HG03066 (cell line): ENCODE measurements at regions not wholly inside any gene's neighbourhood (a gene's known extent, or its start where the extent isn't known, plus 50 kb on each side); places are given as distances from the start of the nearest gene placed in this dataset.
"Not testable (repeated sequence)": the region's sequence is repeated elsewhere in the genome, so short reads cannot be mapped to it uniquely, and the experiment has no call there.

ENCODE experiments used
- ATAC-seq: cut with Tn5 transposase; IDR thresholded peaks from one replicate; pipeline ENCODE4 v1.9.1; 2021; ENCODE audit warnings: low read depth; ENCODE audit not compliant: unreplicated experiment

GRCh38 chr10:121352231-121352855 lies 245.9 kb downstream of the FGFR2 start:
- no peak for ATAC-seq

GRCh38 chr10:121355161-121355560 lies 243.1 kb downstream of the FGFR2 start:
- no peak for ATAC-seq

GRCh38 chr10:121356183-121356582 lies 242.1 kb downstream of the FGFR2 start:
- ATAC-seq = no peak

GRCh38 chr10:121357401-121357800 lies 240.8 kb downstream of the FGFR2 start:
- ATAC-seq = no peak

GRCh38 chr10:121362026-121362425 lies 236.2 kb downstream of the FGFR2 start:
- ATAC-seq = no peak

GRCh38 chr10:121365566-121365965 lies 232.7 kb downstream of the FGFR2 start:
- no peak for ATAC-seq

- no peak for ATAC-seq
Measured at GRCh38 chr10:121368347-121369025, 229.8 kb downstream of the FGFR2 start.

GRCh38 chr10:121369616-121370015 lies 228.6 kb downstream of the FGFR2 start:
- no peak for ATAC-seq

- no peak for ATAC-seq
Measured at GRCh38 chr10:121371836-121372235, 226.4 kb downstream of the FGFR2 start.

- ATAC-seq = no peak
Measured at GRCh38 chr10:121373411-121373810, 224.8 kb downstream of the FGFR2 start.

GRCh38 chr10:121374121-121374520 lies 224.1 kb downstream of the FGFR2 start:
- no peak for ATAC-seq

- ATAC-seq = no peak
Measured at GRCh38 chr10:121375172-121375571, 223.1 kb downstream of the FGFR2 start.

- no peak for ATAC-seq
Measured at GRCh38 chr10:121378251-121378801, 219.9 kb downstream of the FGFR2 start.

- no peak for ATAC-seq
Measured at GRCh38 chr10:121379013-121379412, 219.2 kb downstream of the FGFR2 start.

GRCh38 chr10:121380211-121380610 lies 218.0 kb downstream of the FGFR2 start:
- no peak for ATAC-seq

- not testable (repeated sequence) for ATAC-seq
Measured at GRCh38 chr10:121382029-121382520, 216.2 kb downstream of the FGFR2 start.

- ATAC-seq = no peak
Measured at GRCh38 chr10:121385136-121385535, 213.1 kb downstream of the FGFR2 start.

GRCh38 chr10:121392657-121393056 lies 205.6 kb downstream of the FGFR2 start:
- no peak for ATAC-seq

GRCh38 chr10:121393522-121393921 lies 204.7 kb downstream of the FGFR2 start:
- ATAC-seq = no peak

- not testable (repeated sequence) for ATAC-seq
Measured at GRCh38 chr10:121400507-121400906, 197.7 kb downstream of the FGFR2 start.

GRCh38 chr10:121403527-121403926 lies 194.7 kb downstream of the FGFR2 start:
- no peak for ATAC-seq

- ATAC-seq = no peak
Measured at GRCh38 chr10:121404611-121405010, 193.6 kb downstream of the FGFR2 start.
